Epithelial cell of proximal tubule (primary cell): ENCODE measurements at regions not wholly inside any gene's neighbourhood (a gene's known extent, or its start where the extent isn't known, plus 50 kb on each side); places are given as distances from the start of the nearest gene placed in this dataset.

Experiments
- DNase-seq: peaks from one replicate; pipeline ENCODE4 v3.0.0-alpha.2; 2011; ENCODE audit warnings: low read depth
- H3K4me3 ChIP-seq: 2 replicates; pipeline ENCODE4 v1.5.1; 2011; ENCODE audit warnings: low read depth, mild to moderate bottlenecking, low read length
- TF ChIP-seq, protein P1 (sequence below): conservative IDR thresholded peaks from 2 replicates; pipeline ENCODE4 v1.5.1; 2012; ENCODE audit warnings: low read depth, mild to moderate bottlenecking, low read length

DNA sequence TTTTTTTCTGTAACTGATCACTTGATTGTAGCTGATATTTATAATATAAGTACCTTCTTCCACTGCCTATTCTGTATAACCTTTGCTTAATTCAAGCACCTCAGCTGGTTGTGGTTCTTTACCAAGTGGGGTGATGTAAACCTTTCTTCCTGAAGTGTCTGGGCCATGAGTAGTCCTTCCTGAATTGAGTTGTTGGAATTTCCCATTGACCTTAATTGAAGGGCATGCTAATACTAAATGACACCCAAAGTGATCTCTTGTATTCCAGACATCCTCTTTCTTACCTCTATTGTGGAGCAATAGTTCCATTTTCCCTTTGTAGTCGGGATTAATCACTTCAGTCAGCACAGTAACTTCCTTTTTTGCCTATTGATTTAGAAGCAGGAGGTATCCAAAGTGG lies 1496.8 kb upstream of the CELF4 start:
- DNase-seq = no peak
- TF ChIP-seq, protein P1, sequence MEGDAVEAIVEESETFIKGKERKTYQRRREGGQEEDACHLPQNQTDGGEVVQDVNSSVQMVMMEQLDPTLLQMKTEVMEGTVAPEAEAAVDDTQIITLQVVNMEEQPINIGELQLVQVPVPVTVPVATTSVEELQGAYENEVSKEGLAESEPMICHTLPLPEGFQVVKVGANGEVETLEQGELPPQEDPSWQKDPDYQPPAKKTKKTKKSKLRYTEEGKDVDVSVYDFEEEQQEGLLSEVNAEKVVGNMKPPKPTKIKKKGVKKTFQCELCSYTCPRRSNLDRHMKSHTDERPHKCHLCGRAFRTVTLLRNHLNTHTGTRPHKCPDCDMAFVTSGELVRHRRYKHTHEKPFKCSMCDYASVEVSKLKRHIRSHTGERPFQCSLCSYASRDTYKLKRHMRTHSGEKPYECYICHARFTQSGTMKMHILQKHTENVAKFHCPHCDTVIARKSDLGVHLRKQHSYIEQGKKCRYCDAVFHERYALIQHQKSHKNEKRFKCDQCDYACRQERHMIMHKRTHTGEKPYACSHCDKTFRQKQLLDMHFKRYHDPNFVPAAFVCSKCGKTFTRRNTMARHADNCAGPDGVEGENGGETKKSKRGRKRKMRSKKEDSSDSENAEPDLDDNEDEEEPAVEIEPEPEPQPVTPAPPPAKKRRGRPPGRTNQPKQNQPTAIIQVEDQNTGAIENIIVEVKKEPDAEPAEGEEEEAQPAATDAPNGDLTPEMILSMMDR = no peak
- H3K4me3 ChIP-seq = no peak overlapping the region

DNA sequence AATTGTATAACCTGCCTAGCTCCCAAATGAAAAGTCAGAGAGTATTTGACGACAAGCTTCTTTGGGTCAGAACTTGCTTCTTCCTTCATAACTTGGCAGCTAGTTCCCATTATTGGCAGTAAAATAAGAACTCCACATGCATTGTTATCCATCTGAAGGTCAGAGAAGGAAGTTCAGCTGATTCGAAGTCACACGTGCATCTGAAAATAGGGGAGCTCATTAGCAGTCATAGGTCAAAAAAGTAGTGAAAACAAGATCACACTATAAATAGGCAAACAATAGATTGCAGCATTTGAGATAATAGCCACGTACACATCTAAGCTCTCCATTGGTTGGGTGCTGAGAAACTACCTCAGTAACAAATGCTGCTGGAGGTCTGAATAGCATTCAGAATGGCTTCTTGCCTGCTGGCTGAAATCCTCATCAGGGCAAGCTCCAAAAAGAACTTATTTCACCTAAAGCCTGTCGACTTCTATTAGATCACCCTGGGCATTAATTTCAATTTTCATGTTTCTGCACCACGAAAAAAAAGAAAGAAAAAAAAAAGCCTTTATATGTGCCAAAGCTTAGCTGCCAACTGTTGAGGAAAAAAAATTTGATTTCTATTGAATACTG lies 1492.9 kb upstream of the CELF4 start:
- no peak for DNase-seq
- TF ChIP-seq, protein P1 = no peak
- H3K4me3 ChIP-seq = no peak overlapping the region

DNA sequence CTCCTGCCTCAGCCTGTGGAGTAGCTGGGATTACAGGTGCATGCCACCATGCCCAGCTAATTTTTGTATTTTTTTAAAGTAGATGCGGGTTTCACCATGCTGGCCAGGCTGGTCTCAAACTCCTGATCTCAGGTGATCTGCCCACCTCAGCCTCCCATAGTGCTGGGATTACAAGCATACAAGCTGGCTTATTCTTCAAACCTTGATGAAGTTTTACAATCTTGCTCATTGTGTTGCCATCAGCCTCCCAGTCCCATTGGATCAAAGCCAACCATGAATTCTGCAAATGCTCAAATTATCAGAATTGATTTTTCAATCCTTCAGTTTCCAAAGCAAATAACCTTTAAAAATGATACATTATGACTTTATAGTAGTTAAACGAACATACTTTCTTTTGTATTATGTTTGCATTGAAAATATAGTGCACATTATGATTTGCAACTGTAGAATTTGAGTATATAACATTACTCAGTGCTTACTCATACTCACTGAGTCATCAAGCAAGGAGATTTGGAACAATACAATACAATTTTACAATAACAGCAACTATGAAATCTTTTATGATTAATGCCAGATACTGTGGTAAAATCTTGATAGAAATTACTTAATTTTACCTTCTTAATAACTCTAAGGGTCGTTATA lies 1491.9 kb upstream of the CELF4 start:
- DNase-seq = no peak
- TF ChIP-seq, protein P1 = no peak
- no peak overlapping the region for H3K4me3 ChIP-seq

DNA sequence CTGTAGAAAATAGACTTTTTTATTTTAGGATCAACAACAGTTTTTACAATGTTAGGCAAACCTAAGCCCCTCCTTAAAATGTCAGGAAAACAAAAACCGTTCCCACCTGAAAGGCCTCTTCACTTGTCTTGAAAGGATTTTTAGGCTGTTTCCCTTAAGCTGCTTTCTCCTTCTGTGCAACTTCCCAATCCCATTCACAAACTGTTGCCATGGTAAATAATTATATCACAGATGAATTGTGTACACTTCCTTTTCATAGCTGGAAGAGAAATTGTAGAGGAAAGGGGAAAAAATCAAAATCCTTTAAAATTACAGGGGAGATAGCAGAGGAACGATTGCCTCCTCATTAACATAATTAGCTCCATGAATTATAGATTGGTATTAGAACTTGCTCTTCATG lies 1488.0 kb upstream of the CELF4 start:
- no peak overlapping the region for H3K4me3 ChIP-seq
- TF ChIP-seq, protein P1 = no peak
- no peak for DNase-seq

DNA sequence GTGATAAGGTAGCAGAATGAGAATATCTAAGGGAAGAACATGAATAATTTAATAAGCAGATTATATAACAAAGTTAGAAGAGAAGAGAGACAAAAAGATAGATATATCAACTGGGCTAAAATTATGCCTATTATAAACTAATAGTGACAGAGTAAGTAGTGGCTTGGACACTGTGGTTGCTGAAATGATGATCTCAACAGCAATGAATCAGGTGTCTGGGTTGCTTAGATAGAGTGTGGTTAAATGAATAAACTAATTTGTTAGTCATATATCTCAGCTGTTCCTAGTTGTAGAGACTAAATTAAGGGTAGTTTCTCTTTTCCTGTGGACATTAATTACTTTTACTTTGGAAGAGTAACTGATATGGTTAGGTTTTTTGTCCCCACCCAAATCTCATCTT lies 1485.4 kb upstream of the CELF4 start:
- H3K4me3 ChIP-seq = no peak overlapping the region
- peak; percentile 10 for DNase-seq
- TF ChIP-seq, protein P1 = no peak

DNA sequence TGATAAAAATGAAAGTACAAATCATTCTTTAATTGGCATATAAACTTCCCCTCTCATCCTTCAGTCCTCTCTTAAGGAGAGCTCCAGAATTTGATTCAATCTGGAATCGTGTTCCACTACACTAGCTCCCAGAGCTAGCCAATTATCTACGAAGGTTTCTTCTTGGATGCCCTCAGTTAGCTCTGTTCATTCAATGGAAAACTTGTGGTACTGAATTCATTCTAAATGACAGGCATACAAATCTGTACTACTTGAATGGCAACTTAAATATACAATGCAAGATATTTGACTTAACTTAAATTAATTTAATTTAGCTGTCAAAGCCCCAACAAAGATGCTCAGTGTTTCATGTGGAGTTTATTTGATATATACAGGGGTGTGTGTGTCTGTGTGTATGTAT lies 1474.2 kb upstream of the CELF4 start:
- no peak overlapping the region for H3K4me3 ChIP-seq
- TF ChIP-seq, protein P1 = no peak
- peak; percentile 73 for DNase-seq

DNA sequence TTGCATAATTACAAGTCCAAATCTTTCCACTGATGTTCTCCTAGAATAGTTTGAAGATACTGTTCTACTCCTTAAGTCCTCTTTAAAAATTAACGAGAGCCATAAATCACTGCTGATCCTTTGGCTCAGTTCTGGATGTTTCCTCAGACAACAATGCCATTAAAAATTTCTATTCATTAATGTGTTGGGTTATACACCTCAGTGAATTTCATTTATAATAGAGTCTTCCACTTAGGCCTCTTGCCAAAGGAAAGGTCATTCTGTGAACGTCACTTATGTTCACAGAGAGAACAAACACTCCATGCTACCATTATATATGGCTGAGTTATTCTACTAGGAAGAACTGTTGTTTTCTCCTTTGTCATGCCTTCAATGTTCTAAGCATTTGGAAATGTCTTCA lies 1472.3 kb upstream of the CELF4 start:
- DNase-seq = peak; percentile 82
- no peak overlapping the region for H3K4me3 ChIP-seq
- TF ChIP-seq, protein P1 = no peak
